Uterus (tissue), 2 donors: ENCODE measurements at regions not wholly inside any gene's neighbourhood (a gene's known extent, or its start where the extent isn't known, plus 50 kb on each side); places are given as distances from the start of the nearest gene placed in this dataset.

Source experiments
- CTCF ChIP-seq, 4 experiments: fragments of 200-600 bp in 2 of 4; fragments of 450-650 bp in 2 of 4; sonication (generic) in 2 of 4; IDR thresholded peaks; one replicate each; pipeline ENCODE4 v1.5.1; 2016 to 2019; ENCODE audit warnings: antibody characterized with exemption in 4 of 4, mild to moderate bottlenecking in 2 of 4, moderate library complexity in 1 of 4
- POLR2A ChIP-seq, 2 donors: fragments of 450-650 bp; IDR thresholded peaks; one replicate each; pipeline ENCODE4 v1.6.1; 2016; ENCODE audit warnings: antibody characterized with exemption in 2 of 2, mild to moderate bottlenecking in 1 of 2, moderate library complexity in 1 of 2

- TF ChIP-seq CTCF (IDR thresholded peaks at IDR 0.05) (no peak), POLR2A (IDR thresholded peaks at IDR 0.05) (no peak)
Measured at GRCh38 chr12:19850346-19851065, 411.2 kb downstream of the AEBP2 start.
